ENCODE measurements at regions not wholly inside any gene's neighbourhood (a gene's known extent, or its start where the extent isn't known, plus 50 kb on each side); places are given as distances from the start of the nearest gene placed in this dataset.
"Not testable (repeated sequence)": the region's sequence is repeated elsewhere in the genome, so short reads cannot be mapped to it uniquely, and the experiment has no call there.

DNA sequence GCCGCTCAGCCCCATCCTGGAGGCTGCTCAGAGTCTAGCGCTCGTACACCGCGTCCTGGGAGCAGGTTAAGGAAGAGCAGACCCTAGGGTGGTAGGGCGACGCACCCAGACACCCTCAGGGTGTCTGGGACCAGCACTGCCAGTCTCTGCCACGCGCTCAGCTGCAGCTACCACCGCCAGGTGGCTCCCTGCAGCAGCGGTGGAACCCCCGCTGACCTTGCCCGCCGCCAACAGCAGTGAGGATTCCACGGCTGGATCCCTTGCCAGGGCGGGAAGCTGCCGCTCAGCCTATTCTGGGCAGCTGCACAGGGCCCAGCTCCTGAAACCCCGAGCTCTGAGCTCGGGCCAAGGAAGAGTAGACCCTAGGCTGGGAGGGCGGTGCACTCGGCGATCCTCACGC lies 83.6 kb downstream of the POTEC start:
- TF ChIP-seq CTCF (IDR thresholded peaks at IDR 0.05; ENCODE audit: insufficient read depth, low read length); GABPA (IDR thresholded peaks at IDR 0.05; ENCODE audit: low read depth); POLR2AphosphoS5 (IDR thresholded peaks at IDR 0.05; ENCODE audit: low read depth): not testable (repeated sequence)
